ENCODE measurements at regions not wholly inside any gene's neighbourhood (a gene's known extent, or its start where the extent isn't known, plus 50 kb on each side); places are given as distances from the start of the nearest gene placed in this dataset.

GRCh38 chr2:198343471-198343870 lies 539.1 kb downstream of the PLCL1 start:
- Mint-ChIP-seq H3K9me3 (no peaks in the 10 kb centered on the region), H3K4me1 (peaks cover 7% of the 10 kb centered on the region), H3K27ac (no peak overlapping the region), H3K4me3 (no peak overlapping the region), H3K27me3 (ENCODE audit: low read depth) (no peaks in the 10 kb centered on the region), H3K36me3 (no peaks in the 10 kb centered on the region)
- ChIA-PET CTCF (no interaction called here), POLR2A (no interaction called here)
- ATAC-seq (no peak), DNase-seq (ENCODE audit: low spot score) (no peak)
- no peak for TF ChIP-seq MAX (CRISPR knock-in tag; IDR thresholded peaks at IDR 0.05)
- TF ChIP-seq ZNF423 (CRISPR knock-in tag; IDR thresholded peaks at IDR 0.05): no peak
- TF ChIP-seq, protein P1, sequence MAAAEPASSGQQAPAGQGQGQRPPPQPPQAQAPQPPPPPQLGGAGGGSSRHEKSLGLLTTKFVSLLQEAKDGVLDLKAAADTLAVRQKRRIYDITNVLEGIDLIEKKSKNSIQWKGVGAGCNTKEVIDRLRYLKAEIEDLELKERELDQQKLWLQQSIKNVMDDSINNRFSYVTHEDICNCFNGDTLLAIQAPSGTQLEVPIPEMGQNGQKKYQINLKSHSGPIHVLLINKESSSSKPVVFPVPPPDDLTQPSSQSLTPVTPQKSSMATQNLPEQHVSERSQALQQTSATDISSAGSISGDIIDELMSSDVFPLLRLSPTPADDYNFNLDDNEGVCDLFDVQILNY (CRISPR knock-in tag; IDR thresholded peaks at IDR 0.05): no peak
- no peak for TF ChIP-seq ZNF281 (CRISPR knock-in tag; IDR thresholded peaks at IDR 0.05)
- no peak for TF ChIP-seq MXD4 (CRISPR knock-in tag; IDR thresholded peaks at IDR 0.05; ENCODE audit: borderline replicate concordance)
- TF ChIP-seq TEAD1 (CRISPR knock-in tag; IDR thresholded peaks at IDR 0.05): no peak

GRCh38 chr2:198340846-198341245 lies 536.5 kb downstream of the PLCL1 start:
- TF ChIP-seq GABPB1 (CRISPR knock-in tag; IDR thresholded peaks at IDR 0.05) (no peak), PRRX2 (CRISPR knock-in tag; IDR thresholded peaks at IDR 0.05) (no peak), CBFB (CRISPR knock-in tag; IDR thresholded peaks at IDR 0.05; ENCODE audit: low read depth) (no peak)
- POLR2A ChIA-PET: no interaction called here
- ATAC-seq: no peak
- no peaks in the 10 kb centered on the region for H3K27me3 Mint-ChIP-seq (ENCODE audit: low read depth)
- no peaks in the 10 kb centered on the region for H3K36me3 Mint-ChIP-seq
- no peaks in the 10 kb centered on the region for H3K9me3 Mint-ChIP-seq
- no peak for DNase-seq (ENCODE audit: low spot score)
- CTCF ChIA-PET: no interaction called here
- peaks cover 28% of the 10 kb centered on the region for H3K4me1 Mint-ChIP-seq
- H3K27ac Mint-ChIP-seq: no peak overlapping the region
- H3K4me3 Mint-ChIP-seq: no peak overlapping the region

GRCh38 chr2:198339116-198339515 lies 534.7 kb downstream of the PLCL1 start:
- Mint-ChIP-seq H3K4me3 (no peak overlapping the region), H3K36me3 (no peaks in the 10 kb centered on the region), H3K27ac (no peak overlapping the region), H3K27me3 (ENCODE audit: low read depth) (no peaks in the 10 kb centered on the region), H3K9me3 (no peaks in the 10 kb centered on the region), H3K4me1 (peaks cover 32% of the 10 kb centered on the region)
- ChIA-PET CTCF (no interaction called here), POLR2A (no interaction called here)
- ATAC-seq (peak; percentile 29), DNase-seq (ENCODE audit: low spot score) (no peak)
- no peak for TF ChIP-seq JAZF1 (CRISPR knock-in tag; IDR thresholded peaks at IDR 0.05)
- TF ChIP-seq ETV6 (CRISPR knock-in tag; IDR thresholded peaks at IDR 0.05): no peak
- no peak for TF ChIP-seq OVOL2 (CRISPR knock-in tag; IDR thresholded peaks at IDR 0.05; ENCODE audit: borderline replicate concordance)
- no peak for TF ChIP-seq ZBTB21 (CRISPR knock-in tag; IDR thresholded peaks at IDR 0.05; ENCODE audit: borderline replicate concordance)
- no peak for TF ChIP-seq ZNF396 (CRISPR knock-in tag; IDR thresholded peaks at IDR 0.05; ENCODE audit: borderline replicate concordance)
- TF ChIP-seq HMGA2 (CRISPR knock-in tag; IDR thresholded peaks at IDR 0.05): no peak
- no peak for TF ChIP-seq ZNF263 (CRISPR knock-in tag; IDR thresholded peaks at IDR 0.05; ENCODE audit: low read depth)
- TF ChIP-seq ESRRA (CRISPR knock-in tag; IDR thresholded peaks at IDR 0.05; ENCODE audit: borderline replicate concordance): no peak
- TF ChIP-seq CDX4 (CRISPR knock-in tag; IDR thresholded peaks at IDR 0.05; ENCODE audit: borderline replicate concordance): no peak
- TF ChIP-seq IRF2 (CRISPR knock-in tag; IDR thresholded peaks at IDR 0.05; ENCODE audit: borderline replicate concordance, low read depth): no peak
- no peak for TF ChIP-seq CBFB (CRISPR knock-in tag; IDR thresholded peaks at IDR 0.05; ENCODE audit: low read depth)
- no peak for TF ChIP-seq ZNF671 (CRISPR knock-in tag; IDR thresholded peaks at IDR 0.05)
- TF ChIP-seq, protein P2, sequence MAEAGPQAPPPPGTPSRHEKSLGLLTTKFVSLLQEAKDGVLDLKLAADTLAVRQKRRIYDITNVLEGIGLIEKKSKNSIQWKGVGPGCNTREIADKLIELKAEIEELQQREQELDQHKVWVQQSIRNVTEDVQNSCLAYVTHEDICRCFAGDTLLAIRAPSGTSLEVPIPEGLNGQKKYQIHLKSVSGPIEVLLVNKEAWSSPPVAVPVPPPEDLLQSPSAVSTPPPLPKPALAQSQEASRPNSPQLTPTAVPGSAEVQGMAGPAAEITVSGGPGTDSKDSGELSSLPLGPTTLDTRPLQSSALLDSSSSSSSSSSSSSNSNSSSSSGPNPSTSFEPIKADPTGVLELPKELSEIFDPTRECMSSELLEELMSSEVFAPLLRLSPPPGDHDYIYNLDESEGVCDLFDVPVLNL (CRISPR knock-in tag; IDR thresholded peaks at IDR 0.05; ENCODE audit: borderline replicate concordance, low read depth): no peak
- no peak for TF ChIP-seq EMX1 (CRISPR knock-in tag; IDR thresholded peaks at IDR 0.05)
- TF ChIP-seq ZNF317 (CRISPR knock-in tag; IDR thresholded peaks at IDR 0.05; ENCODE audit: borderline replicate concordance, low read depth): no peak

All from WTC11 (cell line).